ENCODE measurements at regions not wholly inside any gene's neighbourhood (a gene's known extent, or its start where the extent isn't known, plus 50 kb on each side); places are given as distances from the start of the nearest gene placed in this dataset.

GRCh38 chr2:8482432-8482831 lies 199.4 kb upstream of the ID2 start:
- ATAC-seq (no peak), DNase-seq (ENCODE audit: low spot score) (peak; percentile 27)

- ATAC-seq: no peak
- DNase-seq (ENCODE audit: low spot score): no peak
These were observed 197.2 kb upstream of the ID2 start for GRCh38 chr2:8484502-8485283.

- ATAC-seq: no peak
These were observed 196.1 kb upstream of the ID2 start for GRCh38 chr2:8485736-8486135.

GRCh38 chr2:8486141-8486540 lies 195.7 kb upstream of the ID2 start:
- no peak for DNase-seq (ENCODE audit: low spot score)
- ATAC-seq: no peak

More at GRCh38 chr2:8485736-8486135, 196.1 kb upstream of the ID2 start:
- no peak for DNase-seq (ENCODE audit: low spot score)

DNA sequence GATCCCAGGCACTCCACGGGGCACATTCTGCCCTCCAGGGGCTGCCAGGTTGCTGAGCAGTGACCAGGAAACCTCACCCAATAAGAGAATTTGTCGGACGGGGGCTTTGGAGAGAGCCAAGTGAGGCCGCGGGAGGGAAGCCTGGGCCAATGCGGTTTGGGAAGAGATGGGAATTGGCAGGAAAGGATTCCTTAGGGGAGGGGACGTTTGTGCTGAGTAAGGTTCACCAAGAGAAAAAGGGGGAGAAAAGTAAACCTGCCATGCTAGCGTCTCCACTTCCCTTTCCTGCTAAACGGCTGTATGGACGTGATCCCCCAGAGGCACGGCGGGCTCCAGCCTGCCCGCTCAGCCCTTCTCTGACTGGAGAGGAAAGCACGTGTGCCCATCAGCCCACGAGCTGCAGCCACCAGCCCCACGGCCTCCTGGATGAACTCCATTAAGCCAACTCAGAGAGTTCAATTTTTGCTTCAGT lies 194.4 kb upstream of the ID2 start:
- DNase-seq (ENCODE audit: low spot score): peak; percentile 40
- peak; percentile 12 for ATAC-seq

GRCh38 chr2:8488001-8488738 lies 193.7 kb upstream of the ID2 start:
- DNase-seq (ENCODE audit: low spot score) (peak; percentile 38), ATAC-seq (no peak)

GRCh38 chr2:8489221-8489620 lies 192.6 kb upstream of the ID2 start:
- DNase-seq (ENCODE audit: low spot score) (no peak), ATAC-seq (no peak)

- DNase-seq (ENCODE audit: low spot score) (no peak), ATAC-seq (no peak)
These were observed 192.1 kb upstream of the ID2 start for GRCh38 chr2:8489751-8490150.

GRCh38 chr2:8490166-8490721 lies 191.6 kb upstream of the ID2 start:
- ATAC-seq (no peak), DNase-seq (ENCODE audit: low spot score) (no peak)

DNA sequence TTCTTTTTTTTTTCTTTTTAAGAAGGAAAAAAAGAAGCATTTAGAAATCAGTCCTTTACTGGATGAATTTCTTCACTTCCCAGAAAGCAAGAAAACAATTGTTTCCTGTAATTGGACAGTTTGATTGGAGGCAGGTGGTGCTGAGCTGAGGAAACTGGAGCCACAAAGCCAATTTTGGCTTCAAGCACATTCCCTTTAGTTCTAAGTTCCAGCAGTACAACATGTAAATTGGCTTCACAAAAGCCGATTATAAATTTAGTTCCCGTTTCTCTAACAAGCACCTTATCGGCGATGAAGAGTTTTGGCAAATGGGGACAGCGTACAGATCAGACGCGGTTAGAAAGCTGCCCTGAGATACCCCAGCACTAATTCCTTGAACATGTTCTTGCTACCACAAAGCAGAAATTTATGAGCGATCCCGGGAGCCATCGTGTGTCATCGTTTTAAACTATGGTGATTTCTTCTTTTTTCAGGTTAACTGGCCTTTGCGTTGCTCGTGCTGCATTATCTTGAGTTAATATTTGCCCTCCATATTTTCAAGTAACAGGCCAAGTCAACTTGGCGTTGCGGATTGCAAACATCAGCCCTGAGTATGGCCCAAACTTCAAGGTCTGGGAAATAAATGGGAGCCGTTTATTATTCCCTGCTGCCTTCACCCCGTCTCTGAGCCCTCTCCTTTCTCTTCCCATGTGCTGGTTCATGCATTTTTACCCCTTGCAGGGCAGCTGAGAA lies 190.4 kb upstream of the ID2 start:
- no peak for DNase-seq (ENCODE audit: low spot score)
- ATAC-seq: no peak

DNA sequence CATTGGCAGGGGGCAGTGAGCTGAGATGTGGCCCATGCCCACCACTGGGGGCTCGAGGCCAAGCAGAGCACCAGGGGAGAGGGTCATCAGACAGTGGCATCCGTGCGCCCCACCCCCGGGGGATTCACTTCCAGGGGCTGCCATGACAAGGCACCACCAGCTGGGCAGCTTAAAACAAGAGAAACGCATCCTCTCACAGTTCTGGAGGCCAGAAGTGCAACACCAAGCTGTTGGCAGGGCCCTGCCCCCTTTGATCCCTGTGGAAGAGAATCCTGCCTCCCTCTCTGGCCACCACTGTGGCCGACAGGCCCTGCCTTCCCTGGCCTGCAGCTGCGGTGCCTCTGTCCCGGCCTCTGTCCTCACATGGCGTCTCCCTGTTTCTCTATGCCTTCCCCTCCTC lies 187.7 kb upstream of the ID2 start:
- ATAC-seq (peak; percentile 36), DNase-seq (ENCODE audit: low spot score) (no peak)

GRCh38 chr2:8494589-8494988 lies 187.3 kb upstream of the ID2 start:
- ATAC-seq (peak; percentile 11), DNase-seq (ENCODE audit: low spot score) (no peak)

GRCh38 chr2:8495189-8495989 lies 186.5 kb upstream of the ID2 start:
- DNase-seq (ENCODE audit: low spot score) (no peak), ATAC-seq (no peak)

DNA sequence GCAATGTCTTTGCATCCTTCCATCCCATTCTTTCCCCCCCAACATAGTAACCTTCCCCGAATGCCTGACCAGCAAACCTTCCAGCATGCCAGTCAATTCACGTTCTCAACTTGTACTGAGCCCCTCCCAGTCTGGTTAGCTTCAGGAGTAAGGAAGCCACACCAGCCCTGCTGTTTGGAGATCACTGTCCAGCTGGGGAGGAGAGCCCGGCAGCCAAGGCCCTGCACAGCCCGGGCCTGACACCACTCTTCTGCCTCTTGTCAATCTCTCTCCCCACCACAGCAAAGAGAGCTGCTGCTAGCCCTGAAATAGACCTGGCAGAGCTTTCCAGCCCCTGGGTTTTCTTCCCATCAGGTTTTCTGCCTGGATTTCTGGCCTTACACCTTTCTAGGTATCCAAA lies 185.8 kb upstream of the ID2 start:
- no peak for ATAC-seq
- DNase-seq (ENCODE audit: low spot score): no peak

DNA sequence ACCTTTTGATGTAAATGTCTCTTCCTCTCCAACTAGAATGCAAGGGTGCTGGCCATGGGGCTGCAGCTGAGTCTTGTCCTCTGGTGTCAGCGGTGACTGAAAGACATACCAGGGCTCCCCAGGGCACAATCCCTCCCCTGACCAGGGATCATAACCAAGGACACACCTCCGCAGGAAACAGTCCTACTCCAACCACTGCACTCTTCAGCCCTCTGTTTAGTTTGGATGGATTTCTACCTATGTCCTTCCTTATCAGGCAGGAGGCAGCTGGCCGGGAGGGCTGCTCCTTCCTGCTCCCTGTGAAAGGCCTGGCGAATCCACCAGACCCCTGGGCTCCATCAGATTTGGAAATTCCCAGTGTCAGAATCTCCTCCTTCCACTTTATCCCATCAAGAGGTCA lies 185.2 kb upstream of the ID2 start:
- ATAC-seq: no peak
- DNase-seq (ENCODE audit: low spot score): no peak

DNA sequence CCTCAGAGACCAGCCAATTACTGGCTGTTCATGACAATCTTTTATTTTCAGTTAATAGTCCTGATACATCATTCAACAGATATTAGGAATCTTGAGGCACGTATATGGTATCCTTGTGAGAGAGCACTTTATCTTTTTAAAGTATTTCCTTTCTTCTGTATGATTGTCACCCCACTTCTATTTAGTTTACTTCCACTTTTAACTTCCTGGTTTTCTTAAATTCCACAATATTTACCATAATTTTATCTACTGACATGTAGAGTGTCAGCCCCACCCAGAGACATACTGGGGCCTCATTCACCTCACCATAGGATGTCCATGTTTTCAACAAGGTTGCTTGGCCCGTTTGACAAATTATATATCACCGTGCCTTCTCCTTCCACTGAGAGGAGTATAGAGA lies 182.9 kb upstream of the ID2 start:
- no peak for ATAC-seq

GRCh38 chr2:8500124-8501054 lies 181.5 kb upstream of the ID2 start:
- DNase-seq (ENCODE audit: low spot score) (no peak), ATAC-seq (peak; percentile 92)

More for the DNA sequence above, 182.9 kb upstream of the ID2 start:
- no peak for DNase-seq (ENCODE audit: low spot score)

DNA sequence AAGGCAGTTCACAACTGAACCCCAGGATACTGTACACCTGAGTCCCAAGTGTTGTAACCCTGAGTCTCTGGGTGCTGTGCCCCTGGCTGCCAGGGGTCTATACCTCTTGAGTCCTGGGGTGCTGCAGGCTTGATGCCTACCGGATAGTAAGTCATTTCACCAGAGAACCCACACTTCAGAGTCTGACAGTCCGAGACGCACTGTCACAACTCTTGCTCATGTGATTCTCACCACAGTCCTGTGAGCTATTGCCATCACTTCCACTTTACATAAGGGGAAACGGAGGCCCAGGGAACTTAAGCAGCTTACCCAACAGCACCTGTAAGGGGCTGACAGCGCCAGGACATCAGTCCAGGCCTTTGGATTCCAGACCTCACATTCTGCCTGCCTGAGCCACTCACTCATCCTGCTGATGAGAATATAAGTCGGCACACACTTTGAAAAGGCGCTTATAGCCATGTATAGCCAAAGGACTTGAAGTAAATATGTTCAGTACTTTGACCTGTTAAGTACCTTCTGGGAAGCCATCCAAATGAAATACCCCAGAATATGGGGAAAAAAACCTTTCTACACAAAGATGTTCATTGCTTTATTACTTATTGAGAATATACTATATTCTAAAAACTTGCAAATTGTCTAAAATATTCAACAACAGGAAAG lies 180.7 kb upstream of the ID2 start:
- DNase-seq (ENCODE audit: low spot score) (no peak), ATAC-seq (no peak)

- ATAC-seq (no peak), DNase-seq (ENCODE audit: low spot score) (no peak)
These were observed 179.5 kb upstream of the ID2 start for GRCh38 chr2:8502316-8502715.
